NB4 (cell line): ENCODE measurements at regions not wholly inside any gene's neighbourhood (a gene's known extent, or its start where the extent isn't known, plus 50 kb on each side); places are given as distances from the start of the nearest gene placed in this dataset.

Experiments
- CTCF ChIP-seq: IDR thresholded peaks from one replicate; pipeline ENCODE4 v1.5.1; 2012; ENCODE audit warnings: low read depth, low read length
- POLR2A ChIP-seq: IDR thresholded peaks from 2 replicates; pipeline ENCODE4 v1.6.1; 2011; ENCODE audit warnings: mild to moderate bottlenecking; ENCODE audit not compliant: insufficient read length; ENCODE audit errors: extremely low read depth

- TF ChIP-seq POLR2A (no peak), CTCF (no peak)
Observed at GRCh38 chr14:54257424-54257823, 139.4 kb upstream of the CDKN3 start.
